GF-D8 (cell line): ENCODE measurements at regions not wholly inside any gene's neighbourhood (a gene's known extent, or its start where the extent isn't known, plus 50 kb on each side); places are given as distances from the start of the nearest gene placed in this dataset.

Experiments used
- DNase-seq: peaks from one replicate; lab custom pipeline; 2025; lab: John Stamatoyannopoulos, UW

GRCh38 chr4:100799761-100800539, 282.1 kb upstream of the EMCN start:
- no peak for DNase-seq

GRCh38 chr4:100797791-100798190, 280.0 kb upstream of the EMCN start:
- no peak for DNase-seq

DNA sequence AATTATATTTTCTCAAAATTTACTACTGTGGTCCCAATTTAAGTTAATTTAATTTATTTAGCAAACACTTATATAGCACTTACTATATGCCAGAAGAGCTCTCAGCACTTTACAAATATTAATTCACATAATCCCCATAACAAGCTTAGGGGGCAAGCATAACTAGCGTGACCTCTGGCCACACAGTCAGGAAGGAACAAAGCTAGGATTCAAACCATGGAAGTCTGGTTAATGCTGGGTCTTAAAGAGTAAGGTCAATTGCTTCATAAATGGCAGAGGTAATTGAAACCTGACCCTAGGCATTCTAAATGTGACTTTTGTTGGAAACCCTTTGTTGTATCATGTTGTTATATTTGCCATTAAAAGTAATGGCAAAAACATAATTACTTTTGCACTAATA, 279.5 kb upstream of the EMCN start:
- no peak for DNase-seq

DNA sequence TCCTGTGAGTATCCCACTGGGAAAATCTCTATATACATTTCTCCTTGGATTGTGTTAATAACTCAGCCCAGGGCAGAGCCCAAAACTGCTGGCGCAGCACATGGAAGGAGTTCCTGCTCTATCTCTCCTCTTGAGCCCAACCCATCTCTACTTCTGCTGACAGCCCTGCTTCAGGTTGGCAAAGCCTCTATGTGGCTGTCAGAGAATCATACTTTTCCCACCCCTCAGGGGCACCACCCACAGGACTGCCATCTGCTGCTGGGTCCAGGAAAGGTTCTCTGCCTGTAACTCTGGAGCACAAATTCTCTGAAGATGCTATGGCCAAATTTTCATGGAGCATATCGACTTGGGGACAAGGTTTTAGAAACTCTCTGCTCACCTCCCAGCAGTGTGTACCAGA, 278.5 kb upstream of the EMCN start:
- DNase-seq = no peak

GRCh38 chr4:100795581-100795980, 277.8 kb upstream of the EMCN start:
- DNase-seq = no peak

DNA sequence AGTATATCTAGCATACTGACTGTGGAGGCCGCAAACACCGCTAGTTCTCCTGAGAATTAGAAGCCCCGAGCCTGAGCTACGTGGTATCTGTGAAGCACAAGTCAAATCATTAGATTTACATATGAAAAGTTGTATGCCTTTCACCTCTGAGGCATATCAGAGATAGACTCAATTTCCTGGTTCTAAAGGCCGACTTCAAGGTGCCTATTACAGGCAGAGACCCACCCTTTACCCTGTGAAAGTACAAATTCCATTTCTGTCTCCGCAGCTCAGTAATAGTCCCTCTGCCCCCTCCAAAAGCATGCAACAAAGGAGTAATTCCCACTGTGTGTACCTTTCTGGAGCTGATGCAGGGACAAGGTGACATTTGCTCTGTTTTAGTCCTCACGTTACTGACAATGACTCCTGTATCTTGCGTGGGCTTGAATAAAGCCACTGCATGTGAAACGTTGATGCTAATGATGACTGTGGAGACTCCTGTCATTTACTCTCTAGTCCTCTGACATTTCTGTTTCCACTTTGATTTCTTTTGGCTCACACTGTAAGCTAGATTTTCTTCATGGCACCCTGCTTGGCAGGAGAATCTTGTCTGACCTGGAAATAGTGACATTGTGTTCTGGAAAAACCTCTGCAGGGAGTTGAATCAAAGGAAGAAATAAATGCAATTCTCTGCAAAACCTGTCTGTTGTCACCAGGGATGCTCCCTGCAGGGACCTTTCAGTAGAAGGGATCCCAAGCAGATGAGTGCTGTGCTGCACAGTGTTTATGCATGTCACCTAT, 273.2 kb upstream of the EMCN start:
- no peak for DNase-seq

DNA sequence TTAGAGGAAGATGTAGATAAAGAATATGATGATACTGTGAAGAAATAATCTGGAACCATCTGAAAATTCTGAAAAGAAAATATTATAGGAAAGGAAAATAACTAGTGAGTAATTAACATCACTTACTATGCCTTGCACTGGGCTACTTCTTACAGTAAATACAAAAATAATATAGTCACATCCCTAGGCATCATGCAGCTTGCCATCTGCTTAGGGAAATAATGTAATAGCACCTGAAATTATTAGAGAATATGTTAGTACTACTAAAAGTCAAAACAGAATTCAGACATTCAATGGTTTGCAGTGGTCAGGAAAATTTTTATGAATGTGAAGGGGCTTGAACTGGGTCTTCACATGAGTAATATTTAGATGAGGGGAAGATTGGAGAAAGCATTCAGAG, 272.2 kb upstream of the EMCN start:
- DNase-seq = no peak

DNA sequence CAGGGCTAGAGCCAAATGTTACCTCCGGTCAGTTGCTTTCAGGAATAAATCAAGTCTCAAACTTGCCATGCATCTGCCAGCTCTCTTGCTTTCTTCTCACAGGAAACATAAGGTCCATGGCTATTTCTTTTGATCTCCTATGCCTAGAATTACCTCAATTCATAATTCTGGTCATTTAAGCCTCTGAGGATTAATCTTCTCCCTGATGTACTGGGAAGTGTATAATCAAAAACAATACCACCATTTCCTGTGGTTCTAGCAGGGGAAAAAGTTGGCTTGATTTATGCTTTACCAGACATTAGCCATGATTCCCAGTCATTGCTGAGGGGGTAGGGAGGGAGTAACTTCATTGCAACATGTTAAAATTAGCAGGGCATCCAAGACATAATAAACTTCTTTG, 268.7 kb upstream of the EMCN start:
- DNase-seq = no peak

DNA sequence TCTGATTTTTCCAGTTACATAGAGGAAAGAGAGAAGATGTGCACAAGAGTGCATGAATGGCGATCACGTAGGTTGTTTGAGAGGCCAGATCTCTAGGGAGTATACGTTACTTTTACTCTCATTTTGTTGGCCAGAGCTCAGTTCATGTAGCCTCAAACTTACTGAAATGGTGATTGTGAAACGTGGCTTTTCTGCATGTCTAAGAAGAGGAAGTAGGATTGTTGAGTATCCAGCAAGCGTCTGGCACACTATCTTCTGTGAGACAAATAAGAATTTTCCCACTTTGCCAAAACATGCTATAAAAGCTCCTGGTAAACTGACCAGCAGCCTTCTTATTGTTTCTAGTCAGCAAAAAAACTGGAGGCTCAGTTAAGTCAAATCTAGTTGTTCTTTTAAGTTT, 264.5 kb upstream of the EMCN start:
- DNase-seq = no peak

DNA sequence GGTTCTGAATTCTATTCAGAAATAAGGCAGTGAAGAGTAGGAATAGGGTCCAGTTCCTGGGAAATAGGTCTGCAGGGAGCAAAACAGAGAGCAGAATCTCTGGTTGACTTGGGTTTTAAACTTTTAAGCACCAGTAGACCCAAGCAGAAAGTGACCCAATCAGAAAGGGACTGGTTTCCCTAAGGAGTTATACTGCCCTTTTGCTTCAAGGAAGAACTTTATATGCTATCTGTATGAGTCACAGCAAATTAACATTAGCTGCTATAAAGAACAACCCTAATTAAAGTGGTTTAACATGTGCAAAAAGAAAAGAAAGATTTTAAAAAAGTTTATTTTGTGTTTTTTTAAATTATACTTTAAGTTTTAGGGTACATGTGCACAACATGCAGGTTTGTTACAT, 263.6 kb upstream of the EMCN start:
- no peak for DNase-seq

DNA sequence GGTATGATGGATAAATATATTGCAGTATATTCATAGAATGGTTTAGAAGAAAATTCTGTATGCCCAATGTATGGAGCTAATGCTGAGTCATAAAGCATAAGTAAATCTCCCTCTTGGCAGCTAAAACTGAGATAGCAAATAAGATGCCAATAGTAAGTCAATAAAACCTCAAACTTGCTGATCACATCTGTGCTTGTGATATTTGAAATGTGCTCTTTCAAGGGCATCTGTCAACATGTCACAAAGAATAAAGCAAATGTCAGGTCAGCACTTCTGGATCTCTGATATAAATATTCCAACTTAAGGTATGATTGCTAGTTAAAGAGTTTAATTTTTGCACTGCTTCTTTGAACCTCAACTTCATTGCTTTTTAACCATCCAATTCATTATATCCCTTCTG, 262.3 kb upstream of the EMCN start:
- DNase-seq = no peak

- DNase-seq = no peak
These were observed 260.6 kb upstream of the EMCN start for GRCh38 chr4:100778431-100778830.

DNA sequence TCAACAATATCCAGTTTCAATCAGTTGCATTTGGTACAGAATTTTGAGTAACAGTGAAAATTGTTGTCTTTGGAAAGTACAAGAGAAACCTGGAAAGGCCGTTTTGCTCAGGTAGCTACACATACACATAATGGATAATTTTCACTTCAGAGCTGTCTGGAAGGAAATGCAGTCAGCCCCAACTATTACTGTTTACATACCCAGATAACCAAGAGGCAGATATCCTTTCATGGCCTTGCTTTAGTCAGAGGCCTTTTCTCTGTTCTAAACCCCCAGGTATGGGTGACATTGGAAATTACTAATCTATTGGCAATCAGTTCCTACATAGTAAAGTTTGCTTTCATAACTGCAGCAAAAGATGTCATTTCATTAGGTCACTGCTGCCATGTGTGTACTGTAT, 244.9 kb upstream of the EMCN start:
- no peak for DNase-seq

- no peak for DNase-seq
These were observed 236.9 kb upstream of the EMCN start for GRCh38 chr4:100754751-100755150.

GRCh38 chr4:100746141-100746739, 228.4 kb upstream of the EMCN start:
- no peak for DNase-seq

DNA sequence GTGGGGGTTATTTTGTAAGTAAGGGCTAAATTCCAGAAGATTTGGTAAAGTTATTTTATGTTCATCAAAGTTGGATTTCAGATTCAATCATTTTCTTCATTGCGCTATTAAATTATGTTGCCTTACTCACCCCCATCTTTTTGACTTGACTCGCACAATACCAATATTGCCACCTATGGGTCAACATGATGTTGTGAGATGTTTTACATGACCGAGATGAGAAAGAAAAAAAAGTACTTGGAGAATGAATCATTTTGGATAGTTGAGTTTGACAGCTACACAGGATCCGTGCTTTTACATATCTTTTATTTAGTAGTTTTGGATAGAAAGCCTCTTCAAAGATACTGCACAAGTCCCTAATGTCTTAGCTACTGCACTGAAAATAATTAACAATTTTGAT, 224.2 kb upstream of the EMCN start:
- no peak for DNase-seq

DNA sequence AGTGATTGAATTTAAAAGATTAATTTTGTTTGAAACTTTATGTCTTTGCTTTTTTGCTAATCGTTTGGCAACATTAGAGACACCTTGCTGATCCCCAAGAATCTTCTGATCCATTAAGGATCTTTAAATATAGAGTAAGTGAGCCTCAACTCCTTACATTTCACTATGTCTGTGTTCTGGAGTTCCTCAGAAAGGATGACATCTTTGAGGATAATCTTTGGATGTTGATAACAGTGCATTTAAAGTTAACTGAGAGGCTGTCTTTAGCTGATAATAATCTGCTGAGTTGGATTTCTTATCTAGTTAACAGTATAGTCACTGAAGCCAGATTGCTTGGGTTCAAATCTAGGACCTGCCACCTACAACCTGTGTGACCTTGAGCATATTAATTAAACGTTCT, 221.6 kb upstream of the EMCN start:
- no peak for DNase-seq

GRCh38 chr4:100738196-100739165, 220.7 kb upstream of the EMCN start:
- DNase-seq = no peak

DNA sequence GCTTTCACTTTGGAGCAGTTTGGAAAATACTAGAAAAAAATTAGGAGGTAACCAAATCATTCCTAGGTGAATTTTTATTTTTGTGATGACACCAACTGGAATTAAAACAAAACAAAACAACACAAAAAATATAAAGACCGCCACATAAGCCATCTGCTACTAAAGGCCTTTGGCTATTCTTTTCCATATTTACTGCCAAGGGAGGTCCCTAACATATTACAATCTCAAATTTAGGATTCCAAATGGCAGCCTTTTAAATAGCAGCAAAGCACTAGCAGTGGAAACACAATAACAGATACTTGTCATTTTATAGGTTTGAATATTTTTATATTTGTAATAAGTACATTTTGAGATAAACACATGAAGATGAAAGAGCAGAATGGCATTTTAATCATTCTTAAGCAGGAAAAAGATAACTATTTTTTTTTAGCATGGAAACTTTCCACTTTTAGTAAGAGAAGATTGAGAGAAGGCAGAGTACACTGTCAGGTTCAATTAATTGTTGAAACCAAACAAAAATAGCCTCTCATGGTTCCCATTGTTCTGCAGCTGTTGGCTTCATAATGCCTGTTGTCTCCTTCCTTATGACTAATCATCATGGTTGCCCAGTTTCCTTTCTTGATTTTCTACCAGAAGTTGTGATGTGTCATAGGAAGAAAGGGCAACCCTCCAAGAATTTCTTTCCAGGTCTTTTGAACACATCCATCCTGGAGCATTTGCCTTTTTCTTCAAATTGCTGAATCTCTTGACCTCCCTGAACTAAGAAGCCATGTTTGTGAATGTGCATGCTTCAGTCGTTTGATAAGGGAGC, 219.0 kb upstream of the EMCN start:
- no peak for DNase-seq

DNA sequence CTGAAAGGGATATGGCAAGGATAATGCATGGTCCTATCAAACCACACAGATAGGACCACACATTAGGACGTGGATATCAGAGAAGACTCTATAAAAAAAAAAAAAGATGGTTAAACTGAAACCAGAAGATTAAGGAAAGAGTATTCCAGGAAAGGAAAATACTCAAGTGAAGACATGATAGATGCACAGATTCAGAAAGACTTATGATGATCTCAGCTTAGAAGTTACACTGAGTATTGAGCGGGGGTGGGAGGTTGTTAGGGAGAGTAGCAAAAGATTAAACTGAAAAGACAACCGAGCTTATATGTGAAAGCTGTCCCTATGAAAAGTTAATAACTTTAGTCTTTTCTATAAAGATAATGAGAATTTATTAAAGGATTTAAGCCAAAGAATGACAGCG, 211.0 kb upstream of the EMCN start:
- DNase-seq = no peak

GRCh38 chr4:100722866-100723459, 205.1 kb upstream of the EMCN start:
- no peak for DNase-seq
